SK-N-SH (cell line): ENCODE measurements at regions not wholly inside any gene's neighbourhood (a gene's known extent, or its start where the extent isn't known, plus 50 kb on each side); places are given as distances from the start of the nearest gene placed in this dataset.
A peak's percentile ranks its signal among the peaks of the same experiment; 100 is the strongest.

Source experiments
- CHD2 ChIP-seq: fragments of 150-350 bp; IDR thresholded peaks from 2 replicates; pipeline ENCODE4 v1.6.1; 2018; ENCODE audit warnings: low read length; ENCODE audit not compliant: partially characterized antibody
- EZH2phosphoT487 ChIP-seq: fragments of 200-600 bp; sonication (generic); IDR thresholded peaks from 2 replicates; pipeline ENCODE4 v1.6.1; 2017; ENCODE audit warnings: low read depth, mixed run types, mild to moderate bottlenecking, antibody characterized with exemption, moderate library complexity, borderline replicate concordance
- FOSL2 ChIP-seq: IDR thresholded peaks from 2 replicates; pipeline ENCODE4 v1.4.0; 2012; ENCODE audit warnings: low read depth, mild to moderate bottlenecking, moderate library complexity, borderline replicate concordance
- GABPA ChIP-seq: IDR thresholded peaks from 2 replicates; pipeline ENCODE4 v1.4.0; 2012; ENCODE audit warnings: low read depth, mild to moderate bottlenecking
- MEF2A ChIP-seq: IDR thresholded peaks from 2 replicates; pipeline ENCODE4 v1.4.0; 2012; ENCODE audit warnings: low read depth, borderline replicate concordance
- NRF1 ChIP-seq: IDR thresholded peaks from 2 replicates; pipeline ENCODE4 v1.6.1; 2012; ENCODE audit warnings: low read depth, mild to moderate bottlenecking, low read length
- RAD21 ChIP-seq: IDR thresholded peaks from 2 replicates; pipeline ENCODE4 v1.6.1; 2012; ENCODE audit warnings: mild to moderate bottlenecking, low read length
- RCOR1 ChIP-seq: fragments of 150-350 bp; IDR thresholded peaks from 2 replicates; pipeline ENCODE4 v1.6.1; 2017; ENCODE audit warnings: antibody characterized with exemption, low read length
- RFX5 ChIP-seq: IDR thresholded peaks from 2 replicates; pipeline ENCODE4 v1.6.1; 2012; ENCODE audit warnings: mild to moderate bottlenecking, improper control_type of control experiment, low read length
- SIN3A ChIP-seq: IDR thresholded peaks from 2 replicates; pipeline ENCODE4 v1.6.1; 2012; ENCODE audit warnings: low read depth, mild to moderate bottlenecking, low read length, moderate library complexity, borderline replicate concordance
- SMC3 ChIP-seq: IDR thresholded peaks from 2 replicates; pipeline ENCODE4 v1.6.1; 2012; ENCODE audit warnings: low read depth, low read length, improper control_type of control experiment
- TCF12 ChIP-seq: IDR thresholded peaks from 2 replicates; pipeline ENCODE4 v1.4.0; 2012
- TEAD4 ChIP-seq: IDR thresholded peaks from 2 replicates; pipeline ENCODE4 v1.4.0; 2012; ENCODE audit warnings: mild to moderate bottlenecking, borderline replicate concordance; ENCODE audit not compliant: insufficient read depth
- TF ChIP-seq, protein P1 (sequence below): IDR thresholded peaks from 2 replicates; pipeline ENCODE4; 2012
- TF ChIP-seq, protein P2 (sequence below): IDR thresholded peaks from 2 replicates; pipeline ENCODE4 v1.4.0; 2012; ENCODE audit warnings: low read depth, borderline replicate concordance
- TF ChIP-seq, protein P3 (sequence below): IDR thresholded peaks from 2 replicates; pipeline ENCODE4 v1.6.1; 2012; ENCODE audit warnings: mild to moderate bottlenecking, low read depth, low read length, moderate library complexity
- TF ChIP-seq, protein P4 (sequence below): IDR thresholded peaks from 2 replicates; pipeline ENCODE4 v1.4.0; 2012; ENCODE audit warnings: low read depth
- TF ChIP-seq, protein P5 (sequence below): fragments of 150-350 bp; IDR thresholded peaks from 2 replicates; pipeline ENCODE4 v1.6.1; 2017; ENCODE audit warnings: antibody characterized with exemption, low read length, low read depth, borderline replicate concordance

DNA sequence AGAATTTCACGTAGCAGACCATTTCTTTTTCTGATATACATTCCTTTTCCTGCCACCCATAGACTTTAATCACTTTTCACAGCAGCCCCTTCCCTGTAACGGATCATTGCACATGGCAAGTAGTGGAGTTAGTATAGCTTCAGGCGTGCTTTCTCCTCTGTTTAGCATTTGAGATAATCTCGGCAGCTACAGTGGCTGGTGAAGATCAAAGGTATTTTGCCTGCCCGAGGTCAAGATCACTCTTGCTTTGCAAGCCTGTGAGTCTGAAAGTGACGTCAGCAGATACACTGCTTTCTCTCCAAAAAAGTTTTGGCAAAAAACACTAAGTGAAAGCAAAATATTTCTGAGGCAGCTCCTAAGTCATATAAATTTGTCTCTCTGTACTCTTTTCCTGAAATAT is 260.0 kb downstream of the NDFIP2 start (continued):
- TF ChIP-seq, protein P1, sequence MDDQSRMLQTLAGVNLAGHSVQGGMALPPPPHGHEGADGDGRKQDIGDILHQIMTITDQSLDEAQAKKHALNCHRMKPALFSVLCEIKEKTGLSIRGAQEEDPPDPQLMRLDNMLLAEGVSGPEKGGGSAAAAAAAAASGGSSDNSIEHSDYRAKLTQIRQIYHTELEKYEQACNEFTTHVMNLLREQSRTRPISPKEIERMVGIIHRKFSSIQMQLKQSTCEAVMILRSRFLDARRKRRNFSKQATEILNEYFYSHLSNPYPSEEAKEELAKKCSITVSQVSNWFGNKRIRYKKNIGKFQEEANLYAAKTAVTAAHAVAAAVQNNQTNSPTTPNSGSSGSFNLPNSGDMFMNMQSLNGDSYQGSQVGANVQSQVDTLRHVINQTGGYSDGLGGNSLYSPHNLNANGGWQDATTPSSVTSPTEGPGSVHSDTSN: no peak
- no peak for TF ChIP-seq MEF2A
- TF ChIP-seq, protein P2, sequence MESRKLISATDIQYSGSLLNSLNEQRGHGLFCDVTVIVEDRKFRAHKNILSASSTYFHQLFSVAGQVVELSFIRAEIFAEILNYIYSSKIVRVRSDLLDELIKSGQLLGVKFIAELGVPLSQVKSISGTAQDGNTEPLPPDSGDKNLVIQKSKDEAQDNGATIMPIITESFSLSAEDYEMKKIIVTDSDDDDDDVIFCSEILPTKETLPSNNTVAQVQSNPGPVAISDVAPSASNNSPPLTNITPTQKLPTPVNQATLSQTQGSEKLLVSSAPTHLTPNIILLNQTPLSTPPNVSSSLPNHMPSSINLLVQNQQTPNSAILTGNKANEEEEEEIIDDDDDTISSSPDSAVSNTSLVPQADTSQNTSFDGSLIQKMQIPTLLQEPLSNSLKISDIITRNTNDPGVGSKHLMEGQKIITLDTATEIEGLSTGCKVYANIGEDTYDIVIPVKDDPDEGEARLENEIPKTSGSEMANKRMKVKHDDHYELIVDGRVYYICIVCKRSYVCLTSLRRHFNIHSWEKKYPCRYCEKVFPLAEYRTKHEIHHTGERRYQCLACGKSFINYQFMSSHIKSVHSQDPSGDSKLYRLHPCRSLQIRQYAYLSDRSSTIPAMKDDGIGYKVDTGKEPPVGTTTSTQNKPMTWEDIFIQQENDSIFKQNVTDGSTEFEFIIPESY: no peak
- peak; percentile 94 for TF ChIP-seq RCOR1
- TF ChIP-seq GABPA: no peak
- TF ChIP-seq, protein P3, sequence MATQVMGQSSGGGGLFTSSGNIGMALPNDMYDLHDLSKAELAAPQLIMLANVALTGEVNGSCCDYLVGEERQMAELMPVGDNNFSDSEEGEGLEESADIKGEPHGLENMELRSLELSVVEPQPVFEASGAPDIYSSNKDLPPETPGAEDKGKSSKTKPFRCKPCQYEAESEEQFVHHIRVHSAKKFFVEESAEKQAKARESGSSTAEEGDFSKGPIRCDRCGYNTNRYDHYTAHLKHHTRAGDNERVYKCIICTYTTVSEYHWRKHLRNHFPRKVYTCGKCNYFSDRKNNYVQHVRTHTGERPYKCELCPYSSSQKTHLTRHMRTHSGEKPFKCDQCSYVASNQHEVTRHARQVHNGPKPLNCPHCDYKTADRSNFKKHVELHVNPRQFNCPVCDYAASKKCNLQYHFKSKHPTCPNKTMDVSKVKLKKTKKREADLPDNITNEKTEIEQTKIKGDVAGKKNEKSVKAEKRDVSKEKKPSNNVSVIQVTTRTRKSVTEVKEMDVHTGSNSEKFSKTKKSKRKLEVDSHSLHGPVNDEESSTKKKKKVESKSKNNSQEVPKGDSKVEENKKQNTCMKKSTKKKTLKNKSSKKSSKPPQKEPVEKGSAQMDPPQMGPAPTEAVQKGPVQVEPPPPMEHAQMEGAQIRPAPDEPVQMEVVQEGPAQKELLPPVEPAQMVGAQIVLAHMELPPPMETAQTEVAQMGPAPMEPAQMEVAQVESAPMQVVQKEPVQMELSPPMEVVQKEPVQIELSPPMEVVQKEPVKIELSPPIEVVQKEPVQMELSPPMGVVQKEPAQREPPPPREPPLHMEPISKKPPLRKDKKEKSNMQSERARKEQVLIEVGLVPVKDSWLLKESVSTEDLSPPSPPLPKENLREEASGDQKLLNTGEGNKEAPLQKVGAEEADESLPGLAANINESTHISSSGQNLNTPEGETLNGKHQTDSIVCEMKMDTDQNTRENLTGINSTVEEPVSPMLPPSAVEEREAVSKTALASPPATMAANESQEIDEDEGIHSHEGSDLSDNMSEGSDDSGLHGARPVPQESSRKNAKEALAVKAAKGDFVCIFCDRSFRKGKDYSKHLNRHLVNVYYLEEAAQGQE: no peak
- no peak for TF ChIP-seq TEAD4
- no peak for TF ChIP-seq NRF1
- no peak for TF ChIP-seq FOSL2
- 0 out of 2 replicates have a peak, but pooled peaks have one; percentile 45 for TF ChIP-seq RFX5
- TF ChIP-seq EZH2phosphoT487: no peak
- TF ChIP-seq, protein P4, sequence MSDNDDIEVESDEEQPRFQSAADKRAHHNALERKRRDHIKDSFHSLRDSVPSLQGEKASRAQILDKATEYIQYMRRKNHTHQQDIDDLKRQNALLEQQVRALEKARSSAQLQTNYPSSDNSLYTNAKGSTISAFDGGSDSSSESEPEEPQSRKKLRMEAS: no peak
- TF ChIP-seq RAD21: peak; percentile 47
- TF ChIP-seq CHD2: peak; percentile 63
- TF ChIP-seq SMC3: 0 out of 2 replicates have a peak, but pooled peaks have one; percentile 20
- TF ChIP-seq TCF12: peak; percentile 66
- TF ChIP-seq, protein P5, sequence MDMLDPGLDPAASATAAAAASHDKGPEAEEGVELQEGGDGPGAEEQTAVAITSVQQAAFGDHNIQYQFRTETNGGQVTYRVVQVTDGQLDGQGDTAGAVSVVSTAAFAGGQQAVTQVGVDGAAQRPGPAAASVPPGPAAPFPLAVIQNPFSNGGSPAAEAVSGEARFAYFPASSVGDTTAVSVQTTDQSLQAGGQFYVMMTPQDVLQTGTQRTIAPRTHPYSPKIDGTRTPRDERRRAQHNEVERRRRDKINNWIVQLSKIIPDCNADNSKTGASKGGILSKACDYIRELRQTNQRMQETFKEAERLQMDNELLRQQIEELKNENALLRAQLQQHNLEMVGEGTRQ: no peak
- TF ChIP-seq SIN3A: no peak
